ENCODE measurements at regions not wholly inside any gene's neighbourhood (a gene's known extent, or its start where the extent isn't known, plus 50 kb on each side); places are given as distances from the start of the nearest gene placed in this dataset.

GRCh38 chr9:135240222-135240621 is 152.8 kb downstream of the OLFM1 start:
- DNase-seq (ENCODE audit: low read depth), result no peak

- DNase-seq (ENCODE audit: low read depth), result no peak
Observed at GRCh38 chr9:135240871-135241311, 153.4 kb downstream of the OLFM1 start.

- no peak for DNase-seq (ENCODE audit: low read depth)
Observed at GRCh38 chr9:135241381-135242048, 154.0 kb downstream of the OLFM1 start.

- DNase-seq (ENCODE audit: low read depth), result no peak
Observed at GRCh38 chr9:135242049-135242396, 154.6 kb downstream of the OLFM1 start.

- no peak for DNase-seq (ENCODE audit: low read depth)
Observed at GRCh38 chr9:135242406-135242805, 154.9 kb downstream of the OLFM1 start.

GRCh38 chr9:135243201-135244190 is 156.0 kb downstream of the OLFM1 start:
- no peak for DNase-seq (ENCODE audit: low read depth)

GRCh38 chr9:135244271-135245221 is 157.1 kb downstream of the OLFM1 start:
- no peak for DNase-seq (ENCODE audit: low read depth)

GRCh38 chr9:135245482-135246247 is 158.2 kb downstream of the OLFM1 start:
- no peak for DNase-seq (ENCODE audit: low read depth)

GRCh38 chr9:135246248-135247205 is 159.1 kb downstream of the OLFM1 start:
- no peak for DNase-seq (ENCODE audit: low read depth)

- DNase-seq (ENCODE audit: low read depth), result no peak
Observed at GRCh38 chr9:135247227-135247930, 159.9 kb downstream of the OLFM1 start.

- no peak for DNase-seq (ENCODE audit: low read depth)
Observed at GRCh38 chr9:135248111-135248510, 160.6 kb downstream of the OLFM1 start.

- no peak for DNase-seq (ENCODE audit: low read depth)
Observed at GRCh38 chr9:135248721-135249120, 161.3 kb downstream of the OLFM1 start.

- DNase-seq (ENCODE audit: low read depth), result no peak
Observed at GRCh38 chr9:135249191-135249590, 161.7 kb downstream of the OLFM1 start.

- no peak for DNase-seq (ENCODE audit: low read depth)
Observed at GRCh38 chr9:135249711-135250110, 162.2 kb downstream of the OLFM1 start.

GRCh38 chr9:135251331-135251761 is 163.9 kb downstream of the OLFM1 start:
- DNase-seq (ENCODE audit: low read depth), result no peak

- no peak for DNase-seq (ENCODE audit: low read depth)
Observed at GRCh38 chr9:135251996-135252760, 164.7 kb downstream of the OLFM1 start.

- DNase-seq (ENCODE audit: low read depth), result no peak
Observed at GRCh38 chr9:135252980-135253304, 165.5 kb downstream of the OLFM1 start.

GRCh38 chr9:135253305-135254004 is 166.0 kb downstream of the OLFM1 start:
- no peak for DNase-seq (ENCODE audit: low read depth)

Data from GM04504 (cell line).